Calu3 (cell line): ENCODE measurements at regions not wholly inside any gene's neighbourhood (a gene's known extent, or its start where the extent isn't known, plus 50 kb on each side); places are given as distances from the start of the nearest gene placed in this dataset.

ENCODE experiments used
- BruUV-seq: library from RNA; stranded (reverse); fragments of 400-500 nt; replicated peaks from 2 replicates; lab custom pipeline; 2021; lab: Mats Ljungman, UMichigan
- CTCF ChIA-PET: fragments of 300-600 bp; sonication (Branson Sonifier 250); formaldehyde crosslinking; loops from one replicate; lab custom pipeline; 2022; ENCODE audit warnings: antibody characterized with exemption; lab: Charles Lee
- DNase-seq: peaks from one replicate; pipeline ENCODE4 v3.0.0; 2022
- H3K27ac Mint-ChIP-seq: one replicate; pipeline ENCODE4 v1.8.0; 2022; ENCODE audit warnings: mixed read lengths; ENCODE audit not compliant: unreplicated experiment
- H3K27me3 Mint-ChIP-seq: one replicate; pipeline ENCODE4 v1.8.0; 2022; ENCODE audit warnings: mixed read lengths; ENCODE audit not compliant: unreplicated experiment
- H3K36me3 Mint-ChIP-seq: one replicate; pipeline ENCODE4 v1.8.0; 2022; ENCODE audit warnings: mild to moderate bottlenecking, moderate library complexity, mixed read lengths; ENCODE audit not compliant: insufficient read depth, unreplicated experiment
- H3K4me1 Mint-ChIP-seq: one replicate; pipeline ENCODE4 v1.8.0; 2022; ENCODE audit warnings: mild to moderate bottlenecking, low read depth, mixed read lengths; ENCODE audit not compliant: unreplicated experiment
- H3K4me3 Mint-ChIP-seq: one replicate; pipeline ENCODE4 v1.8.0; 2022; ENCODE audit warnings: mild to moderate bottlenecking, low read depth, moderate library complexity, mixed read lengths; ENCODE audit not compliant: unreplicated experiment
- H3K9me3 Mint-ChIP-seq: one replicate; pipeline ENCODE4 v1.8.0; 2022; ENCODE audit warnings: low read depth, mixed read lengths; ENCODE audit not compliant: unreplicated experiment
- CTCF ChIP-seq: fragments of 200-600 bp; IDR thresholded peaks from one replicate; pipeline ENCODE4 v1.8.0; 2022; ENCODE audit warnings: antibody characterized with exemption; ENCODE audit not compliant: unreplicated experiment
- intact Hi-C: fragments of 100-400 bp; cut with micrococcal nuclease; formaldehyde crosslinking; loops from one replicate; pipeline ENCODE4 v1.10.0; 2022; ENCODE audit not compliant: unreplicated experiment

DNA sequence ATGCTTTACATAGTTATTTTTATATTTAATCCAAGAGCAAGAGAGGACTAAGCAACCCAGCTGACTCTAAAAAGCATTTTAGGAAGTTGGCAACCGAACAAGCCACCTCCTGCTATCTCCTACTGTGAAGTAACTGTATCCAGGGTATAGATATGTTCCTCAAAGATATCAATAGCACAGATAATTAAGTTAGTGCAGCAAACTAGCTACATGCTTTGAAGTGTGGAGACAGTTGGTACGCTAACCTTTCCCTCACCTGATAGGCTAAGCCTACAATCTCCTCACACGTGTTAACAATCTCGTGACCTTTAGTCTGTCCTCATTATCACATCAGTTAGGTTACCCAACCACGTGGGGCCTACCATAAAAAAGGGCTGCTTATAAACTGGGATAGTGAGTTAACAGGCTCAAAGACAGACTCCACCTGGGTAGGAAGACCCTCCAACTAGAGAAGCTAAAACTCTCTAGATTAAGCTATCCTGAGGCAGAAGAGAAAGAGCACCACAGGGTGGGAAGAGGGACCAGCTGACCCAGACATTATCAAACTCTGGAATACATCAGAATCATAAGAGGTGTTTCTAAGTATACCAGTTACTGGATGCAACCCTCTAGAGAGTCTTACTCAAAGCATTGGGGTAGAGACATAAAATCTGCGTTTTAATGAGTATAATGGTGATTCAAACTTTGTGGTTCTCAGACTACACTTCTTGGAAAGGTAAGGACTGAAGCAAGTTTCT, 340.1 kb upstream of the ESRRG start:
- BruUV-seq, result no TSS peak
- CTCF ChIA-PET, result no interaction called here
- DNase-seq, result no peak

GRCh38 chr1:217062586-217062985, 339.4 kb upstream of the ESRRG start:
- H3K27ac Mint-ChIP-seq, result no peak overlapping the region
- CTCF ChIA-PET, result no interaction called here
- intact Hi-C loops, result no loop called here
- BruUV-seq, result no TSS peak
- no peaks in the 10 kb centered on the region for H3K4me1 Mint-ChIP-seq
- no peaks in the 10 kb centered on the region for H3K36me3 Mint-ChIP-seq
- H3K27me3 Mint-ChIP-seq, result no peaks in the 10 kb centered on the region
- no peak for DNase-seq
- H3K4me3 Mint-ChIP-seq, result no peak overlapping the region
- peaks cover 2% of the 10 kb centered on the region for H3K9me3 Mint-ChIP-seq
- no peak for TF ChIP-seq CTCF

More for the DNA sequence above, 340.1 kb upstream of the ESRRG start:
- H3K4me3 Mint-ChIP-seq, result no peak overlapping the region
- intact Hi-C loops, result no loop called here
- no peaks in the 10 kb centered on the region for H3K36me3 Mint-ChIP-seq
- H3K27me3 Mint-ChIP-seq, result no peaks in the 10 kb centered on the region
- no peak for TF ChIP-seq CTCF
- no peaks in the 10 kb centered on the region for H3K9me3 Mint-ChIP-seq
- no peak overlapping the region for H3K27ac Mint-ChIP-seq
- no peaks in the 10 kb centered on the region for H3K4me1 Mint-ChIP-seq

- Mint-ChIP-seq H3K4me1 (no peaks in the 10 kb centered on the region), H3K27ac (no peak overlapping the region), H3K36me3 (no peaks in the 10 kb centered on the region), H3K27me3 (no peaks in the 10 kb centered on the region), H3K9me3 (peaks cover 5% of the 10 kb centered on the region), H3K4me3 (no peak overlapping the region)
- TF ChIP-seq CTCF, result no peak
- intact Hi-C loops, result no loop called here
- no peak for DNase-seq
- BruUV-seq, result no TSS peak
- CTCF ChIA-PET, result no interaction called here
These were observed 336.2 kb upstream of the ESRRG start for GRCh38 chr1:217059401-217059800.

GRCh38 chr1:217053676-217054075, 330.4 kb upstream of the ESRRG start:
- CTCF ChIA-PET, result interaction anchor here (0.6 kb wide), 1 partner anchor 207 kb away, joined by 3 read pairs; no protein-coding TSS in a partner anchor
- H3K36me3 Mint-ChIP-seq, result no peaks in the 10 kb centered on the region

More at GRCh38 chr1:217053676-217054075, 330.4 kb upstream of the ESRRG start:
- H3K9me3 Mint-ChIP-seq, result peaks cover 5% of the 10 kb centered on the region
- H3K27ac Mint-ChIP-seq, result no peak overlapping the region
- no peak for TF ChIP-seq CTCF
- no peaks in the 10 kb centered on the region for H3K4me1 Mint-ChIP-seq
- intact Hi-C loops, result no loop called here
- no peak overlapping the region for H3K4me3 Mint-ChIP-seq
- BruUV-seq, result no TSS peak
- DNase-seq, result no peak
- no peaks in the 10 kb centered on the region for H3K27me3 Mint-ChIP-seq
